GM23248 (cell line): ENCODE measurements at regions not wholly inside any gene's neighbourhood (a gene's known extent, or its start where the extent isn't known, plus 50 kb on each side); places are given as distances from the start of the nearest gene placed in this dataset.
A peak's percentile ranks its signal among the peaks of the same experiment; 100 is the strongest.

ENCODE experiments used
- DNase-seq: peaks from one replicate; pipeline ENCODE4 v3.0.0-alpha.2; 2015
- H2AFZ ChIP-seq: fragments of 200-600 bp; sonication (generic); 2 replicates; pipeline ENCODE4 v1.6.1; 2016; ENCODE audit warnings: antibody characterized with exemption
- H3F3A ChIP-seq: fragments of 200-600 bp; sonication (generic); 2 replicates; pipeline ENCODE4 v1.6.1; 2016; ENCODE audit warnings: mild to moderate bottlenecking, antibody characterized with exemption, mixed run types; ENCODE audit not compliant: insufficient read depth
- H3K27ac ChIP-seq: fragments of 200-600 bp; sonication (generic); 2 replicates; pipeline ENCODE4 v1.5.1; 2016; ENCODE audit warnings: mild to moderate bottlenecking
- H3K27me3 ChIP-seq: fragments of 200-600 bp; sonication (generic); replicated peaks from 2 replicates; pipeline ENCODE4 v1.6.1; 2016; ENCODE audit warnings: mild to moderate bottlenecking; ENCODE audit not compliant: insufficient read depth
- H3K36me3 ChIP-seq: fragments of 200-600 bp; sonication (generic); 2 replicates; pipeline ENCODE4 v1.6.1; 2016; ENCODE audit warnings: low read depth, mild to moderate bottlenecking
- H3K4me1 ChIP-seq: fragments of 200-600 bp; sonication (generic); 2 replicates; pipeline ENCODE4 v1.6.1; 2016; ENCODE audit warnings: mild to moderate bottlenecking; ENCODE audit not compliant: insufficient read depth
- H3K4me2 ChIP-seq: fragments of 200-600 bp; sonication (generic); one replicate; pipeline ENCODE4 v1.6.1; 2016; ENCODE audit warnings: mild to moderate bottlenecking; ENCODE audit not compliant: unreplicated experiment
- H3K4me3 ChIP-seq: fragments of 200-600 bp; sonication (generic); 2 replicates; pipeline ENCODE4 v1.5.1; 2016; ENCODE audit warnings: mild to moderate bottlenecking
- H3K79me2 ChIP-seq: fragments of 200-600 bp; sonication (generic); 2 replicates; pipeline ENCODE4 v1.6.1; 2016; ENCODE audit warnings: mild to moderate bottlenecking; ENCODE audit not compliant: insufficient read depth
- H3K9ac ChIP-seq: fragments of 200-600 bp; sonication (generic); 2 replicates; pipeline ENCODE4 v1.6.1; 2016; ENCODE audit warnings: mild to moderate bottlenecking
- H3K9me2 ChIP-seq: fragments of 200-600 bp; sonication (generic); 2 replicates; pipeline ENCODE4 v1.6.1; 2016; ENCODE audit warnings: mixed run types, mild to moderate bottlenecking, moderate library complexity; ENCODE audit not compliant: insufficient read depth
- H3K9me3 ChIP-seq: fragments of 200-600 bp; sonication (generic); one replicate; pipeline ENCODE4 v1.6.1; 2017; ENCODE audit warnings: low read depth
- H4K20me1 ChIP-seq: fragments of 200-600 bp; sonication (generic); 2 replicates; pipeline ENCODE4 v1.6.0; 2016; ENCODE audit not compliant: insufficient read depth
- EZH2 ChIP-seq: fragments of 200-600 bp; sonication (generic); IDR thresholded peaks from 2 replicates; pipeline ENCODE4 v1.6.1; 2018; ENCODE audit warnings: antibody characterized with exemption, mild to moderate bottlenecking; ENCODE audit not compliant: insufficient read depth, poor library complexity, severe bottlenecking
- EZH2phosphoT487 ChIP-seq: fragments of 200-600 bp; sonication (generic); IDR thresholded peaks from 2 replicates; pipeline ENCODE4 v1.6.1; 2018; ENCODE audit warnings: antibody characterized with exemption, moderate library complexity, mild to moderate bottlenecking, low read depth; ENCODE audit not compliant: insufficient read depth
- WGBS, 2 experiments: methylation state at CpG; one replicate each; pipeline ENCODE4 v1.1.6; 2015 to 2017; ENCODE audit warnings: low lambda C conversion rate in 2 of 2, low coverage in 1 of 2; ENCODE audit errors: missing lambda C conversion rate in 2 of 2; 5-methylcytosine and 5-hydroxymethylcytosine counted together
- in situ Hi-C: fragments of 300-500 bp; cut with MboI; formaldehyde crosslinking; loops from 2 replicates; pipeline ENCODE4 v1.15.0; 2020

DNA sequence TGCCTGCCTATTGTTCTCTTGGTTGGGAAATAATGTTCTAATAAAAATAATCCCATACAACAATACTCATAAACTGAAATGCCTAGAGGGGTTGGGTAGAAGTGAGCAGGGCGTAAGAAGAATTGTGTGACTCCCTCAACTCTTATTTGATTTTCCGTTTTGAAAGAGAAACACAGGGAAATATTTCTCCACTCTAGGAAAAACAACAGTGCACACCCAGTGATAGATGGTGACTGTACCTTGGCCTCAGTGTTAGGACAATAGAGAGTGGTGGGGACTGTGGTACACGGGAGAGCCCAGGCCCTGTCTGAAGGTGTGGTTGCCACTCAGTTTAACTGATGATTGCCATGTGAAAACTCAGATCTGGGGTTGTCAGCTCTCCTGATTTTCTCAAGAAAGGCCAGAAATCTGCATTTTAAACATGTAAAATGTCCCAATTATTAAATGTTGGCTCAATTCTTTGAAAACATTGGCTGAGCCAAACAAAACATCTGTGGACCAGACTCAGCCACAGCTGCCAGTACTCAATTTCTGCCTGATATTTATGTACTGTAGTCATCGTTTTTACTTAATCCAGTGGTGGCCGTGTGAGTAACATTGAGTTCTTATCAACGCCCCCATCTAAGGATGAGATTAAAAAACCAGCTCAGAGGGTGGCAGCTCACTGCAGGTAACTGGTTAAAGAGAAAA is 103.8 kb upstream of the ZNF618 start:
- in situ Hi-C loops: no loop called here
- H3K27me3 ChIP-seq: peaks cover 75% of the 10 kb centered on the region

DNA sequence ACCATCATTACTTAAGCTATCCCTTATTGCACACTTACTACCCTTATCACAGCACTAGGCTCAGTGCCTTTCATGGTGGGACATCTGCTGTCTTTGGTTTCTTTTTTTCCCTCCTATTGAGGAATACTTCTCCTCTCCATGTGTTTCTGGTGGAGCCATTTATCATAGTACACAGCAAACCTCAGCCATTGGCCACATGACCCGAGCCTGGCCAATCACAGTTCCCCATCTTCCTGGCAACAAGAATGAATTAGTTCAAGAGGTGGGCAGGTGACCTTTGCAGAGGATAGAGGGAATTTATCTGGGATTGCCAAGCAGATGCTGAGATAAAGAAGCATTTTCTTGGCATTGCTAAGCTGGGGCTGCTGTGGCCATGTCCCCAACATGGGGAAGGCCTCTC is 101.1 kb upstream of the ZNF618 start:
- Histone ChIP-seq H3K27ac (no peak overlapping the region), H3K4me1 (no peaks in the 10 kb centered on the region), H3K36me3 (no peaks in the 10 kb centered on the region), H3K79me2 (no peaks in the 10 kb centered on the region), H4K20me1 (no peaks in the 10 kb centered on the region), H3K4me3 (no peak overlapping the region), H3F3A (peaks cover 13% of the 10 kb centered on the region; the same call in 1 of the 2 replicates), H3K9me3 (no peaks in the 10 kb centered on the region), H3K9ac (no peak overlapping the region), H2AFZ (no peak overlapping the region), H3K4me2 (no peak overlapping the region), H3K27me3 (peaks cover 59% of the 10 kb centered on the region), H3K9me2 (no peaks in the 10 kb centered on the region)
- TF ChIP-seq EZH2phosphoT487 (no peak), EZH2 (no peak)
- in situ Hi-C loops: no loop called here
- WGBS, 2 experiments: 44 to 53% methylated on average over 1 of the region's 1 CpG
- DNase-seq: no peak

More for the DNA sequence above, 103.8 kb upstream of the ZNF618 start:
- no peaks in the 10 kb centered on the region for H3K9me3 ChIP-seq
- TF ChIP-seq EZH2phosphoT487 (0 out of 2 replicates have a peak, but pooled peaks have one; percentile 43), EZH2 (no peak)
- DNase-seq: peak; percentile 76
- 3 to 4% methylated on average over 6 of the region's 6 CpGs for WGBS, 2 experiments
- no peak overlapping the region for H3K9ac ChIP-seq
- no peak overlapping the region for H3K27ac ChIP-seq
- H2AFZ ChIP-seq: no peak overlapping the region
- H3F3A ChIP-seq: peaks cover 13% of the 10 kb centered on the region; the same call in 1 of the 2 replicates
- no peaks in the 10 kb centered on the region for H3K79me2 ChIP-seq
- H3K36me3 ChIP-seq: no peaks in the 10 kb centered on the region
- no peaks in the 10 kb centered on the region for H4K20me1 ChIP-seq
- no peaks in the 10 kb centered on the region for H3K4me1 ChIP-seq
- no peaks in the 10 kb centered on the region for H3K9me2 ChIP-seq
- no peak overlapping the region for H3K4me3 ChIP-seq
- H3K4me2 ChIP-seq: no peak overlapping the region

DNA sequence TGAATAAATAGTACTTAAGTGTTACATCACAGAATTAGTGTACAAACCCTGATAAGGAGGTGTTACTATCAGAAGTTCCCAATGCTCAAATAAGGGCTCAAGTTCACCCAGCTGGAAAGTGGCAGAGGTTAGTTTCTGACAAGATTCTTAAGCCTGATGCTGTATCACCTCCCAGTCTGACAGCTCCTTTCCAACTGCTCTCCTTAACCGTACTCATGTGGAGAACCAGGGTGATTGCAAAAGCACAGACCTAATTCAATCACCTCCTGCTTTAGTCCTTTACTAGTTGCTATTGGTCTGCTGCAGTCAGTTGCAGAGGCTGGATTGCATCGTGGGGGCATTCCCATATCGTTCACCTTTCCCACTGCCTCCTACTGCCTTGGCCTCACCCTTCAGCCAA is 100.4 kb upstream of the ZNF618 start:
- H3K9me3 ChIP-seq: no peaks in the 10 kb centered on the region
- H3K9ac ChIP-seq: no peak overlapping the region
- H3K36me3 ChIP-seq: no peaks in the 10 kb centered on the region
- no peak overlapping the region for H3K4me2 ChIP-seq
- no peaks in the 10 kb centered on the region for H3K4me1 ChIP-seq
- H3K4me3 ChIP-seq: no peak overlapping the region
- no peak overlapping the region for H3K27ac ChIP-seq
- no peak overlapping the region for H2AFZ ChIP-seq
- no peak for TF ChIP-seq EZH2
- TF ChIP-seq EZH2phosphoT487: no peak
- in situ Hi-C loops: no loop called here
- WGBS, 2 experiments: 2% methylated on average over 3 of the region's 3 CpGs
- peaks cover 13% of the 10 kb centered on the region; the same call in 1 of the 2 replicates for H3F3A ChIP-seq
- no peak for DNase-seq
- no peaks in the 10 kb centered on the region for H3K79me2 ChIP-seq
- H3K9me2 ChIP-seq: no peaks in the 10 kb centered on the region
- no peaks in the 10 kb centered on the region for H4K20me1 ChIP-seq
- H3K27me3 ChIP-seq: peaks cover 52% of the 10 kb centered on the region

DNA sequence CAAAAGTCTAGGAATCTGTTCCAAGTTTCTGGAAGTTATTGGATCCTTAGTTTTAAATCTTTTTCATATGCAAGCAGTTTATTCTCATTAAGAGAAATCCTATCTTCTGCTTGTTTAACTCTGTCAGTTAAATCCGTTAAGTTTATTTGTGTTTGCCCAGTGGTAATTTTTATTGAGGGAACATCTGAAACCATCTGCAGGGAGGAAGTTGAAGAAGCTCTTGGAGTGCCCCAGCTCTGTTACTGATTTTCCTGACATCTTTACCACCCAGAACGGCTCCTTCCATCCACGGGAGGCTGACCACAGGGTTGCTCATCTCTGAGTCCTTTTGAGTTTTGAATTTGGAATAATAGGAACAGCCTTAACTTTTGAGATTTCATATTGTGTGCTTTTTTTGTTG is 99.9 kb upstream of the ZNF618 start:
- Histone ChIP-seq H3K27ac (no peak overlapping the region), H2AFZ (no peak overlapping the region), H3K9me2 (no peaks in the 10 kb centered on the region), H3K4me1 (no peaks in the 10 kb centered on the region), H3K27me3 (peaks cover 54% of the 10 kb centered on the region), H3K4me3 (no peak overlapping the region), H3K4me2 (no peak overlapping the region), H4K20me1 (no peaks in the 10 kb centered on the region), H3K36me3 (no peaks in the 10 kb centered on the region), H3K9me3 (no peaks in the 10 kb centered on the region), H3F3A (peaks cover 13% of the 10 kb centered on the region; the same call in 1 of the 2 replicates), H3K79me2 (no peaks in the 10 kb centered on the region), H3K9ac (no peak overlapping the region)
- in situ Hi-C loops: no loop called here
- no peak for DNase-seq
- no peak for TF ChIP-seq EZH2
- no peak for TF ChIP-seq EZH2phosphoT487
- 1 to 2% methylated on average over 3 of the region's 3 CpGs for WGBS, 2 experiments
